Mammary epithelial cell (primary cell): ENCODE measurements at regions not wholly inside any gene's neighbourhood (a gene's known extent, or its start where the extent isn't known, plus 50 kb on each side); places are given as distances from the start of the nearest gene placed in this dataset.

Experiments
- EZH2 ChIP-seq: IDR thresholded peaks from 2 replicates; pipeline ENCODE4 v1.6.1; 2012; ENCODE audit warnings: low read length, inconsistent platforms, borderline replicate concordance
- TF ChIP-seq, protein P1 (sequence below), 2 donors: IDR thresholded peaks in 1 of 2; conservative IDR thresholded peaks in 1 of 2; 2 replicates each; pipeline ENCODE4 v1.5.1; 2011 to 2012; ENCODE audit warnings: inconsistent platforms in 2 of 2, low read length in 2 of 2, mild to moderate bottlenecking in 2 of 2, control low read depth in 1 of 2, low read depth in 1 of 2; ENCODE audit not compliant: insufficient read depth in 1 of 2; ENCODE audit errors: extremely low read depth in 1 of 2

DNA sequence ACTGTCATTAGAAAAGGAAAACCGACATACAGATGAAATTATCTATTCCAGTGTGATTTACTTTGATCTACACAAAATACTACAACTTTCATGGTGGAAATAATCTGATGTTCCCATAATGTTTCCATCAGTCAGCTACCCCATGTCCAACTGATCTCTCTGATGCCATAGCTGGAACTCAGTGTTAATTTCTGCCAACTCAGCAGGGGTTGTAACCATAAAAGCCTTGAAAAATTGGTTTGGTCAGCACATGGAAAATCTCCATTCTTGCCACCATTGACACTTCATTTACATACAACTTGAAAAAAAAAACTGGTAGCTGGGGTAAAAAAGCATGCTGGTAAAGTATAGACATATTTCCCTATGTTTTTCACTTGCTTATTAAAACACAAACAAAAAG, 1463.7 kb downstream of the OTOL1 start:
- TF ChIP-seq, protein P1, sequence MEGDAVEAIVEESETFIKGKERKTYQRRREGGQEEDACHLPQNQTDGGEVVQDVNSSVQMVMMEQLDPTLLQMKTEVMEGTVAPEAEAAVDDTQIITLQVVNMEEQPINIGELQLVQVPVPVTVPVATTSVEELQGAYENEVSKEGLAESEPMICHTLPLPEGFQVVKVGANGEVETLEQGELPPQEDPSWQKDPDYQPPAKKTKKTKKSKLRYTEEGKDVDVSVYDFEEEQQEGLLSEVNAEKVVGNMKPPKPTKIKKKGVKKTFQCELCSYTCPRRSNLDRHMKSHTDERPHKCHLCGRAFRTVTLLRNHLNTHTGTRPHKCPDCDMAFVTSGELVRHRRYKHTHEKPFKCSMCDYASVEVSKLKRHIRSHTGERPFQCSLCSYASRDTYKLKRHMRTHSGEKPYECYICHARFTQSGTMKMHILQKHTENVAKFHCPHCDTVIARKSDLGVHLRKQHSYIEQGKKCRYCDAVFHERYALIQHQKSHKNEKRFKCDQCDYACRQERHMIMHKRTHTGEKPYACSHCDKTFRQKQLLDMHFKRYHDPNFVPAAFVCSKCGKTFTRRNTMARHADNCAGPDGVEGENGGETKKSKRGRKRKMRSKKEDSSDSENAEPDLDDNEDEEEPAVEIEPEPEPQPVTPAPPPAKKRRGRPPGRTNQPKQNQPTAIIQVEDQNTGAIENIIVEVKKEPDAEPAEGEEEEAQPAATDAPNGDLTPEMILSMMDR (conservative IDR thresholded peaks at IDR 0.05 in 1 of 2, IDR thresholded peaks at IDR 0.05 in 1 of 2; ENCODE audit: extremely low read depth in 1 of 2, insufficient read depth in 1 of 2, low read depth in 1 of 2, low read length in 2 of 2) = no peak
- no peak for TF ChIP-seq EZH2
